Effector memory CD4-positive, alpha-beta T cell (primary cell): ENCODE measurements at regions not wholly inside any gene's neighbourhood (a gene's known extent, or its start where the extent isn't known, plus 50 kb on each side); places are given as distances from the start of the nearest gene placed in this dataset.
"Not testable (repeated sequence)": the region's sequence is repeated elsewhere in the genome, so short reads cannot be mapped to it uniquely, and the experiment has no call there.

Experiments used
- DNase-seq, 3 donors: peaks; one replicate each; pipeline ENCODE4 v3.0.0-alpha.2; 2020
- H3K27ac ChIP-seq: 2 replicates; pipeline ENCODE4 v1.7.0; 2013; ENCODE audit warnings: mild to moderate bottlenecking, low read length, moderate library complexity; ENCODE audit not compliant: insufficient read depth, poor library complexity, severe bottlenecking
- H3K27me3 ChIP-seq: replicated peaks from 2 replicates; pipeline ENCODE4 v1.7.0; 2013; ENCODE audit warnings: mild to moderate bottlenecking, low read length; ENCODE audit not compliant: insufficient read depth, control insufficient read depth, poor library complexity, severe bottlenecking
- H3K36me3 ChIP-seq: 2 replicates; pipeline ENCODE4 v1.7.0; 2013; ENCODE audit warnings: mild to moderate bottlenecking, low read length, moderate library complexity; ENCODE audit not compliant: control insufficient read depth, insufficient read depth
- H3K4me1 ChIP-seq: 2 replicates; pipeline ENCODE4 v1.7.0; 2013; ENCODE audit warnings: low read length, mild to moderate bottlenecking; ENCODE audit not compliant: control insufficient read depth, insufficient read depth, poor library complexity, severe bottlenecking
- H3K4me3 ChIP-seq: 2 replicates; pipeline ENCODE4 v1.7.0; 2013; ENCODE audit warnings: low read length, low read depth, mild to moderate bottlenecking; ENCODE audit not compliant: insufficient read depth, poor library complexity, severe bottlenecking
- H3K9me3 ChIP-seq: 2 replicates; pipeline ENCODE4 v1.7.0; 2013; ENCODE audit warnings: mild to moderate bottlenecking, low read length, moderate library complexity; ENCODE audit not compliant: control insufficient read depth

- DNase-seq, result no peak
- Histone ChIP-seq H3K27ac (no peak overlapping the region), H3K9me3 (no peaks in the 10 kb centered on the region), H3K27me3 (no peaks in the 10 kb centered on the region), H3K36me3 (no peaks in the 10 kb centered on the region), H3K4me3 (no peak overlapping the region), H3K4me1 (no peaks in the 10 kb centered on the region)
Measured at GRCh38 chr1:187725216-187725615, 896.5 kb downstream of the PLA2G4A start.

GRCh38 chr1:187733232-187733631 is 904.5 kb downstream of the PLA2G4A start:
- H3K27ac ChIP-seq, result no peak overlapping the region
- no peaks in the 10 kb centered on the region for H3K9me3 ChIP-seq
- H3K27me3 ChIP-seq, result no peaks in the 10 kb centered on the region
- no peaks in the 10 kb centered on the region for H3K4me1 ChIP-seq
- no peaks in the 10 kb centered on the region for H3K36me3 ChIP-seq
- no peak overlapping the region for H3K4me3 ChIP-seq
- no peak for DNase-seq

GRCh38 chr1:187734427-187734826 is 905.7 kb downstream of the PLA2G4A start:
- DNase-seq, result no peak
- H3K9me3 ChIP-seq, result no peaks in the 10 kb centered on the region
- no peak overlapping the region for H3K4me3 ChIP-seq
- no peaks in the 10 kb centered on the region for H3K4me1 ChIP-seq
- H3K27ac ChIP-seq, result no peak overlapping the region
- no peaks in the 10 kb centered on the region for H3K36me3 ChIP-seq
- H3K27me3 ChIP-seq, result no peaks in the 10 kb centered on the region

GRCh38 chr1:187744665-187745064 is 915.9 kb downstream of the PLA2G4A start:
- no peaks in the 10 kb centered on the region for H3K36me3 ChIP-seq
- no peak for DNase-seq
- H3K9me3 ChIP-seq, result no peaks in the 10 kb centered on the region
- no peaks in the 10 kb centered on the region for H3K27me3 ChIP-seq
- H3K4me1 ChIP-seq, result no peaks in the 10 kb centered on the region
- no peak overlapping the region for H3K4me3 ChIP-seq
- H3K27ac ChIP-seq, result no peak overlapping the region

- Histone ChIP-seq H3K27me3 (no peaks in the 10 kb centered on the region), H3K4me1 (no peaks in the 10 kb centered on the region), H3K9me3 (no peaks in the 10 kb centered on the region), H3K27ac (no peak overlapping the region), H3K4me3 (no peak overlapping the region), H3K36me3 (no peaks in the 10 kb centered on the region)
- DNase-seq, result no peak
Measured at GRCh38 chr1:187755536-187755935, 926.8 kb downstream of the PLA2G4A start.

GRCh38 chr1:187756684-187757083 is 927.9 kb downstream of the PLA2G4A start:
- not testable (repeated sequence) for H3K27ac ChIP-seq, DNase-seq, H3K27me3 ChIP-seq, H3K36me3 ChIP-seq, H3K9me3 ChIP-seq, H3K4me1 ChIP-seq, H3K4me3 ChIP-seq

- Histone ChIP-seq H3K4me1 (no peaks in the 10 kb centered on the region), H3K4me3 (no peak overlapping the region), H3K9me3 (no peaks in the 10 kb centered on the region), H3K27me3 (no peaks in the 10 kb centered on the region), H3K27ac (no peak overlapping the region), H3K36me3 (no peaks in the 10 kb centered on the region)
- DNase-seq, result no peak
Measured at GRCh38 chr1:187759825-187760333, 931.1 kb downstream of the PLA2G4A start.

GRCh38 chr1:187762118-187762517 is 933.4 kb downstream of the PLA2G4A start:
- DNase-seq, result no peak
- no peaks in the 10 kb centered on the region for H3K4me1 ChIP-seq

GRCh38 chr1:187763465-187763864 is 934.7 kb downstream of the PLA2G4A start:
- H3K9me3 ChIP-seq, result no peaks in the 10 kb centered on the region
- H3K4me3 ChIP-seq, result no peak overlapping the region
- H3K4me1 ChIP-seq, result no peaks in the 10 kb centered on the region
- DNase-seq, result no peak
- H3K27me3 ChIP-seq, result no peaks in the 10 kb centered on the region
- H3K27ac ChIP-seq, result no peak overlapping the region
- H3K36me3 ChIP-seq, result no peaks in the 10 kb centered on the region

More at GRCh38 chr1:187762118-187762517, 933.4 kb downstream of the PLA2G4A start:
- Histone ChIP-seq H3K36me3 (no peaks in the 10 kb centered on the region), H3K27me3 (no peaks in the 10 kb centered on the region), H3K9me3 (no peaks in the 10 kb centered on the region), H3K27ac (no peak overlapping the region), H3K4me3 (no peak overlapping the region)

GRCh38 chr1:187763976-187764375 is 935.2 kb downstream of the PLA2G4A start:
- Histone ChIP-seq H3K4me3 (no peak overlapping the region), H3K27ac (no peak overlapping the region), H3K9me3 (no peaks in the 10 kb centered on the region), H3K27me3 (no peaks in the 10 kb centered on the region), H3K36me3 (no peaks in the 10 kb centered on the region), H3K4me1 (no peaks in the 10 kb centered on the region)
- no peak for DNase-seq

- no peaks in the 10 kb centered on the region for H3K36me3 ChIP-seq
- no peak overlapping the region for H3K27ac ChIP-seq
- no peak for DNase-seq
- no peaks in the 10 kb centered on the region for H3K27me3 ChIP-seq
- no peaks in the 10 kb centered on the region for H3K9me3 ChIP-seq
- H3K4me3 ChIP-seq, result no peak overlapping the region
- H3K4me1 ChIP-seq, result no peaks in the 10 kb centered on the region
Measured at GRCh38 chr1:187771396-187771795, 942.6 kb downstream of the PLA2G4A start.
